Esophagus muscularis mucosa (tissue), 4 donors: ENCODE measurements at regions not wholly inside any gene's neighbourhood (a gene's known extent, or its start where the extent isn't known, plus 50 kb on each side); places are given as distances from the start of the nearest gene placed in this dataset.
A peak's percentile ranks its signal among the peaks of the same experiment; 100 is the strongest.

Experiments used
- DNase-seq: peaks from one replicate; pipeline ENCODE4 v3.0.0-alpha.2; 2017; ENCODE audit errors: extremely low spot score
- H3K27ac ChIP-seq, 4 donors: fragments of 200-600 bp; sonication (generic); replicated peaks in 1 of 4; 1 replicate in 3 of 4; 2 replicates in 1 of 4; pipeline ENCODE4 v1.5.1; 2016 to 2019; ENCODE audit warnings: mild to moderate bottlenecking in 1 of 4
- H3K27me3 ChIP-seq, 4 donors: fragments of 200-600 bp; sonication (generic); one replicate each; pipeline versions ENCODE4 v1.5.1 to v1.6.0; 2016 to 2019
- H3K36me3 ChIP-seq, 4 donors: fragments of 200-600 bp; sonication (generic); one replicate each; pipeline ENCODE4 v1.5.1; 2016 to 2019
- H3K4me1 ChIP-seq, 4 donors: fragments of 200-600 bp; sonication (generic); one replicate each; pipeline ENCODE4 v1.5.1; 2016 to 2019
- H3K4me3 ChIP-seq, 4 donors: fragments of 200-600 bp; sonication (generic); 1 replicate in 2 of 4; 2 replicates in 2 of 4; pipeline ENCODE4 v1.5.1; 2016 to 2019; ENCODE audit warnings: mild to moderate bottlenecking in 4 of 4, moderate library complexity in 1 of 4
- H3K9me3 ChIP-seq, 4 donors: fragments of 200-600 bp; sonication (generic); 1 replicate in 3 of 4; 2 replicates in 1 of 4; pipeline ENCODE4 v1.5.1; 2016 to 2019
- EP300 ChIP-seq: sonication (generic); formaldehyde crosslinking; IDR thresholded peaks from one replicate; pipeline ENCODE4 v1.6.1; 2017; ENCODE audit warnings: antibody characterized with exemption
- POLR2A ChIP-seq: fragments of 450-650 bp; IDR thresholded peaks from one replicate; pipeline ENCODE4 v1.6.1; 2017; ENCODE audit warnings: antibody characterized with exemption, moderate library complexity, mild to moderate bottlenecking, low read depth
- POLR2AphosphoS5 ChIP-seq, 2 donors: sonication (generic); formaldehyde crosslinking; IDR thresholded peaks; one replicate each; pipeline ENCODE4 v1.6.1; 2017; ENCODE audit warnings: antibody characterized with exemption in 2 of 2
- WGBS: methylation state at CpG from one replicate; pipeline ENCODE4 v1.1.5; 2018; 5-methylcytosine and 5-hydroxymethylcytosine counted together
- intact Hi-C: fragments of 100-400 bp; cut with DNase I; formaldehyde crosslinking; loops from one replicate; pipeline ENCODE4 v1.15.1; 2023
- TF ChIP-seq, protein P1 (sequence below), 3 experiments: fragments of 200-600 bp in 2 of 3; fragments of 450-650 bp in 1 of 3; sonication (generic) in 2 of 3; IDR thresholded peaks; one replicate each; pipeline ENCODE4 v1.5.1; 2017 to 2019; ENCODE audit warnings: antibody characterized with exemption in 3 of 3, mild to moderate bottlenecking in 2 of 3, moderate library complexity in 1 of 3

DNA sequence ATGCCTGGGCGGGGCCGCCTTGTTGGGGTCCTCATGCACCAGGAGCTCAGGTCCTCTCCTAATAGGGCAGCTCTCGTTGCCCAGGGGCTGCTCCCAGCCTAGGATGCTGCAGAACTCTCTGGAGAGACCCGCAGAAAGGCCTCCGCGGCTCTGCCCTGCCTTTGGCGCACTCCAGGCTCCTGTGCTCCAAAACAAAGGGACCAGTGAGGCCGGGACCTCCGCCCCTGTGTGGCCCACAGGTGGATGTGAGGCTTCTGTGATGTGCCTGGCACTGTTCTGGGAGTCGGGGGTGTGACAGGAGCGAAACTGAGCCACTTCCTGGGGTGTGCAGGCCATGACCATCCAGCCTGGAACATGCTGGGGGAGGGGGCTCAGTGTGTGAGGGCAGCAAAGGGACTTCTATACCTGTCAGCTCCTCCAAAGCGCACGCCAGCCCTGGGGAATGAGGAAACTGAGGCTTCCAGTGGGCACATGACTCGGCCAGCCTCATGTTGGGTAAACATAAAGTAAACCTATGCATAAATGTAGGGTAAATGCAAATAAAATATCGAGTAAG is 153.2 kb downstream of the IRF8 start:
- H3K4me3 ChIP-seq = no peak overlapping the region
- H3K9me3 ChIP-seq = no peaks in the 10 kb centered on the region
- TF ChIP-seq, protein P1, sequence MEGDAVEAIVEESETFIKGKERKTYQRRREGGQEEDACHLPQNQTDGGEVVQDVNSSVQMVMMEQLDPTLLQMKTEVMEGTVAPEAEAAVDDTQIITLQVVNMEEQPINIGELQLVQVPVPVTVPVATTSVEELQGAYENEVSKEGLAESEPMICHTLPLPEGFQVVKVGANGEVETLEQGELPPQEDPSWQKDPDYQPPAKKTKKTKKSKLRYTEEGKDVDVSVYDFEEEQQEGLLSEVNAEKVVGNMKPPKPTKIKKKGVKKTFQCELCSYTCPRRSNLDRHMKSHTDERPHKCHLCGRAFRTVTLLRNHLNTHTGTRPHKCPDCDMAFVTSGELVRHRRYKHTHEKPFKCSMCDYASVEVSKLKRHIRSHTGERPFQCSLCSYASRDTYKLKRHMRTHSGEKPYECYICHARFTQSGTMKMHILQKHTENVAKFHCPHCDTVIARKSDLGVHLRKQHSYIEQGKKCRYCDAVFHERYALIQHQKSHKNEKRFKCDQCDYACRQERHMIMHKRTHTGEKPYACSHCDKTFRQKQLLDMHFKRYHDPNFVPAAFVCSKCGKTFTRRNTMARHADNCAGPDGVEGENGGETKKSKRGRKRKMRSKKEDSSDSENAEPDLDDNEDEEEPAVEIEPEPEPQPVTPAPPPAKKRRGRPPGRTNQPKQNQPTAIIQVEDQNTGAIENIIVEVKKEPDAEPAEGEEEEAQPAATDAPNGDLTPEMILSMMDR (IDR thresholded peaks at IDR 0.05) = no peak
- TF ChIP-seq EP300 = no peak
- no peak for TF ChIP-seq POLR2A
- no peak for TF ChIP-seq POLR2AphosphoS5 (IDR thresholded peaks at IDR 0.05)
- no peaks in the 10 kb centered on the region for H3K36me3 ChIP-seq
- peaks cover 0 to 15% (median 10%) of the 10 kb centered on the region in 4 donors for H3K4me1 ChIP-seq
- no peak overlapping the region for H3K27ac ChIP-seq
- no peak for DNase-seq
- intact Hi-C loops = no loop called here
- H3K27me3 ChIP-seq = peaks cover 0 to 8% (median 0%) of the 10 kb centered on the region in 4 donors
- 68% methylated on average over 8 of the region's 15 CpGs for WGBS

DNA sequence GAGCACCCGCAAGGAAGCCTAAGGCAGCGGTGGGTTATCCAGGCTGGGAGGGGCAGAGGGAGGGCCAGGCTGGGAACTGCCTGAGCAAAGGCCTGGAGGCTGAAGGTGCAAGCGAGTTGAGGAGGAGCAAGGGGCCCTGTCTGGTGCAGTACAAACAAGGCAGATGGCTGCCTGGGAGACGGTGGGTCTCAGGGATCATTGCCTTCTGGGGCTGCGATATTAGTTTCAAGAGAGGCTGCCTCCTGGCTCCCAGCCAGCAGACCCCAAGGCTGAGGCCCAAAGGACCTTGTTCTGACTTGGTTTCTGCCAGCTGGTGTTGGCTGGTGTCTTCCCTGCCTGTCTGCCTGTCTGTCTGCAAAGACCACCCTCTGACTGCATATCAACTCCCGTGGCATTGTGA is 154.0 kb downstream of the IRF8 start:
- Histone ChIP-seq H3K27me3 (peaks cover 0 to 8% (median 0%) of the 10 kb centered on the region in 4 donors), H3K4me1 (peaks cover 0 to 15% (median 10%) of the 10 kb centered on the region in 4 donors), H3K36me3 (no peaks in the 10 kb centered on the region), H3K27ac (no peak overlapping the region), H3K9me3 (no peaks in the 10 kb centered on the region), H3K4me3 (no peak overlapping the region)
- intact Hi-C loops = no loop called here
- WGBS = 91% methylated on average over 6 of the region's 6 CpGs
- DNase-seq = no peak
- no peak for TF ChIP-seq POLR2AphosphoS5 (IDR thresholded peaks at IDR 0.05)
- no peak for TF ChIP-seq POLR2A
- TF ChIP-seq, protein P1 (IDR thresholded peaks at IDR 0.05) = no peak
- TF ChIP-seq EP300 = no peak

DNA sequence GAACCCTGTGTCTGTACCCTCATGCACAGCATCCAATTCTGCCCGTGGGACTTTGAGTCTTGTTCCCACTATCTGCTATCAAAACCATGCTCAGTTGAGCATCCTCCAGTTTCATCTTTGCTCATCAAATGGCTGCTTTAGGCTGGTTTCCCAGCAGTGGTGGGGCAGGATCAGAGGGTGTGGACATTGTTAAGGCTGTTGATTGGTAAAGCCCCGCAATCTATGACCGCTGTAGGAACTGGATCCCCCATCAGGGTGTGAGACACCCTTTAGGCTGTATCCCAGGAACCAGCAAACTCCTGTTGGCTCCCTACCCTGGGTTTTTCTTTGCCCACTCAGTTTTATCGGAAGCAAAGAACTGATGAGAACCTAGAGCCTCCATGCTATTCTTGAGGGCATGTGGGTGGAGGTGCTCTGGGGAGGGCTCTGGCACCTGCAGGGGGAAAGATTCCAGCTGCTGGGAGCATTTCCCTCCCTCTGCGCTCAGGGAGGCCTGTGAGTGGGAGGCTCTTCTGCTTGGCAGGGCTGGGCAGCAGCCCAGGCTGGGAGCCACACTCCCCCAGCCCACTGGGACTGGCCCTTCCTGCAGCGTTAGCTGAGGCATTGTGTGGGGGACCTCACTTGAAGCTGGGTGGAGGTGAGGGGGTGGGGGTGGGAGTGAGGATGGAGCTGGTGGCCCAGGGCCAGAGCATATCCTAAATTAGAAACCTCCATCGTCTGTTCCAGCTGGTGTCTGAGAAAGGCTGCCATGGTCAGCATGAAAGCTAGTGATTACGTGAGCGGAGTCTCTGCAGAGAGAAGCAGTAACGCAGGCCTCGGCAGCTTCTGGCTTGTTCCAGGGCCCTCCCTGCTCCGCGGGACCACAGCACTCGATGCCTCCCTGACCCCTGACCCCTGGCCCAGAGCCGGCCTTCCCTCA is 160.6 kb downstream of the IRF8 start:
- WGBS = 10% methylated on average over 10 of the region's 15 CpGs
- Histone ChIP-seq H3K4me1 (peaks cover 15 to 48% (median 39%) of the 10 kb centered on the region in 4 donors), H3K27ac (peak overlapping the region; percentile 44 to 86 (median 70)), H3K27me3 (no peaks in the 10 kb centered on the region), H3K9me3 (no peaks in the 10 kb centered on the region), H3K36me3 (no peaks in the 10 kb centered on the region), H3K4me3 (no peak overlapping the region)
- DNase-seq = no peak
- peak; percentile 11 to 68 for TF ChIP-seq POLR2AphosphoS5 (IDR thresholded peaks at IDR 0.05)
- no peak for TF ChIP-seq EP300
- no peak for TF ChIP-seq POLR2A
- intact Hi-C loops = no loop called here

DNA sequence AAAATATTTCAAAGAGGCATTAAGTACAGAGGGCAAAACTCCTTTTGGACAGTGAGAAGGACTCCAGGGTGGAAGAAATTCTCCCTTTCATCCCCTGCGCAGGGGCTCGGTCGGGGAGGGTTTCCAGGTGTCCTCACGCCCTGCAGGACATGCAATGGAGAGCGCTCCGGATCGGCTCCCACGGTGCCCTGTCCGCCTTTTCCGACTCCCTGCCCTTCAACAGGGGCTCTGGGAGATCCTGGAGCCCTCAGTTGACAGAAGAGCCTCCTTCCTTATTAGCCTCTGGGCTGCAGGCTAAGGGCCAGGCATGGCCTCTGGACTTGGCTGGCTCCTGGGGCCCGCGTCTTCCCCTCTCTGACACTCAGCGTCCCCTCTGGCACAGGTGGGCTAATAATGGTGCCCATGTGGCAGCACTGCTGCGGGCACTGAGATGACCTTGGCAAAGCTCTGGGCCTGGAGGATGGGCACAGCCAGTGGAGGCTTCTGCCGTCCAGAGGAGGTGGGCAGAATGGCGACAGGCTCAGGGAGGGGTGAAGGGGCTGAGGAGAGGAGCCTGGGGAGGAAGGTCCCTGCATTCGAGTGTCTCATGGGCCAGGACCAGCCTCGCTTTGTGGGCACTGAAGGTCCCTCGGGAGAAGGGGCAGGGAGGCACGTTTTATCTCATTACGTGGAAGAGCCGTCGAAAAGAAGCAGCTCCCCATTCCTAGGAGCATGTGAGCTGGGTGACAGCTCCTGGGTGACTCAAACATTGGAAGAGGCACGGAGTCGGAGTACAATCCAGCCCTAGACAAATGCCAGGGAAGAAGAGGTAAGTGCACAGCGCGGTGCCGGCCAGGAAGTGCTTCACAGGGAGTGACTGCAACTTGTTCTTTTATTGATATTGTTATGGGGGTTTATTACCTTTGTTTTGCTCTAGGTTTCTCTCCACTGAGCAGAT is 161.7 kb downstream of the IRF8 start:
- Histone ChIP-seq H3K27ac (peak overlapping the region; percentile 44 to 86 (median 70)), H3K9me3 (no peaks in the 10 kb centered on the region), H3K36me3 (no peaks in the 10 kb centered on the region), H3K27me3 (no peaks in the 10 kb centered on the region), H3K4me3 (no peak overlapping the region), H3K4me1 (peaks cover 15 to 51% (median 42%) of the 10 kb centered on the region in 4 donors)
- no peak for DNase-seq
- WGBS = 74% methylated on average over 28 of the region's 28 CpGs
- TF ChIP-seq, protein P1 (IDR thresholded peaks at IDR 0.05) = no peak
- no peak for TF ChIP-seq POLR2AphosphoS5 (IDR thresholded peaks at IDR 0.05)
- no peak for TF ChIP-seq POLR2A
- TF ChIP-seq EP300 = no peak
- intact Hi-C loops = no loop called here
